ENCODE measurements at regions not wholly inside any gene's neighbourhood (a gene's known extent, or its start where the extent isn't known, plus 50 kb on each side); places are given as distances from the start of the nearest gene placed in this dataset.

DNA sequence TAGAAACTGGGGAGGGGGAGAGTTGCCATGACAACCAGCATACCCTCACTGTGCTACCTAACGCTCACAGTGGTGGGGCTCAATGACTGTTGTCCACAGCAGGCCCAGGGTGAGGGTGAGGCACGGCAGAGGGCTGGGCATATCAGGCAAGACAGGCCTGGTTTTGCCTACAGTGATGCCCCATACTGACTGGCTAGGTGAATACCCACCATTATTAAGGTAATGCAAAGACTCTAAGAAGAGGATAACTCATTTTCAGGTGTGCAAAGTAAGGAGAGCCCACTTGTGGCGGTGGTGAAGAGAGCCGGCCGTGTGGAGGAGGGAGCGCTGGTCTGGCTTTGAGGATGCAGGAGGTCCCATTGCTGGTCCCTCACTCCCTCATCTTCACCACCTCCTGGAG is 422.3 kb downstream of the FUT8 start:
- no peaks in the 10 kb centered on the region for H3K36me3 ChIP-seq (ENCODE audit: insufficient read depth, low read length)
- no peak for TF ChIP-seq EZH2 (IDR thresholded peaks at IDR 0.05; ENCODE audit: borderline replicate concordance, low read depth, low read length, severe bottlenecking)
- TF ChIP-seq, protein P1, sequence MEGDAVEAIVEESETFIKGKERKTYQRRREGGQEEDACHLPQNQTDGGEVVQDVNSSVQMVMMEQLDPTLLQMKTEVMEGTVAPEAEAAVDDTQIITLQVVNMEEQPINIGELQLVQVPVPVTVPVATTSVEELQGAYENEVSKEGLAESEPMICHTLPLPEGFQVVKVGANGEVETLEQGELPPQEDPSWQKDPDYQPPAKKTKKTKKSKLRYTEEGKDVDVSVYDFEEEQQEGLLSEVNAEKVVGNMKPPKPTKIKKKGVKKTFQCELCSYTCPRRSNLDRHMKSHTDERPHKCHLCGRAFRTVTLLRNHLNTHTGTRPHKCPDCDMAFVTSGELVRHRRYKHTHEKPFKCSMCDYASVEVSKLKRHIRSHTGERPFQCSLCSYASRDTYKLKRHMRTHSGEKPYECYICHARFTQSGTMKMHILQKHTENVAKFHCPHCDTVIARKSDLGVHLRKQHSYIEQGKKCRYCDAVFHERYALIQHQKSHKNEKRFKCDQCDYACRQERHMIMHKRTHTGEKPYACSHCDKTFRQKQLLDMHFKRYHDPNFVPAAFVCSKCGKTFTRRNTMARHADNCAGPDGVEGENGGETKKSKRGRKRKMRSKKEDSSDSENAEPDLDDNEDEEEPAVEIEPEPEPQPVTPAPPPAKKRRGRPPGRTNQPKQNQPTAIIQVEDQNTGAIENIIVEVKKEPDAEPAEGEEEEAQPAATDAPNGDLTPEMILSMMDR (IDR thresholded peaks at IDR 0.05; ENCODE audit: borderline replicate concordance, extremely low read depth, low read length, poor library complexity, severe bottlenecking): no peak
- no peaks in the 10 kb centered on the region for H3K9me3 ChIP-seq (ENCODE audit: insufficient read depth, low read length, severe bottlenecking)
- H3K4me3 ChIP-seq (ENCODE audit: low read depth in 1 of 2, low read length in 2 of 2): no peak overlapping the region
- ATAC-seq (ENCODE audit: insufficient read depth, low read depth) (no peak), DNase-seq (no peak)
- no peak overlapping the region for H3K4me2 ChIP-seq (ENCODE audit: insufficient read depth, low read length)
- H3K4me1 ChIP-seq (ENCODE audit: insufficient read depth, low read length): peaks cover 38% of the 10 kb centered on the region
- H4K20me1 ChIP-seq (ENCODE audit: insufficient read depth, low read length): no peaks in the 10 kb centered on the region
- no peak overlapping the region for H3K27ac ChIP-seq (ENCODE audit: low read length)
- H3K9ac ChIP-seq (ENCODE audit: low read depth, low read length): no peak overlapping the region
- no peaks in the 10 kb centered on the region for H3K79me2 ChIP-seq (ENCODE audit: insufficient read depth, low read length)
- no peak overlapping the region for H2AFZ ChIP-seq (ENCODE audit: low read depth, low read length)
- H3K27me3 ChIP-seq (ENCODE audit: insufficient read depth, low read length, poor library complexity): no peaks in the 10 kb centered on the region

DNA sequence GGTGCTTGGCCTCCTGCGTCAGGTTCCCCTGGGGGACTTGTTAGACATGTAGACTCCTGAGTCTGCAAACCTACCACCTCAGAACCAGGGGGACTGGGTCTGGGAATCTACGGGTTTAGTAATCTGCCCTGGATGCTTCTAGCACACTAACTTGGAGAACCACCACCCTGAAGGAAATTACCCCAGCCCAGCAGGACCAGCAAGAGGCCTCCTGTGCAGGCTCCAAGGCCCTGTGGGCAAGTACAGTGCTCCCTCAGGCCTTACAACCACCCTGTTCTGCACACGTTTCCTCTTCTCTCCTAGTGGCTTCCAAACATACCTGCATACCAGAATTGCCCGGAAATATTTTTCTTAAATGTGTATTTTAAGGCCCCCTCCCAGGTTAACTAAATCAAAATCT is 423.0 kb downstream of the FUT8 start:
- no peak for TF ChIP-seq EZH2 (IDR thresholded peaks at IDR 0.05; ENCODE audit: borderline replicate concordance, low read depth, low read length, severe bottlenecking)
- TF ChIP-seq, protein P1 (IDR thresholded peaks at IDR 0.05; ENCODE audit: borderline replicate concordance, extremely low read depth, low read length, poor library complexity, severe bottlenecking): no peak
- H3K27ac ChIP-seq (ENCODE audit: low read length): no peak overlapping the region; the same call in 1 of the 2 replicates

GRCh38 chr14:65838565-65838964 is 426.0 kb downstream of the FUT8 start:
- Histone ChIP-seq H3K9me3 (ENCODE audit: insufficient read depth, low read length, severe bottlenecking) (no peaks in the 10 kb centered on the region), H3K4me3 (ENCODE audit: low read depth in 1 of 2, low read length in 2 of 2) (no peak overlapping the region), H3K27ac (ENCODE audit: low read length) (peak overlapping the region; percentile 17; the same call in 1 of the 2 replicates), H2AFZ (ENCODE audit: low read depth, low read length) (no peak overlapping the region), H3K4me2 (ENCODE audit: insufficient read depth, low read length) (no peak overlapping the region), H3K27me3 (ENCODE audit: insufficient read depth, low read length, poor library complexity) (no peaks in the 10 kb centered on the region), H3K36me3 (ENCODE audit: insufficient read depth, low read length) (no peaks in the 10 kb centered on the region), H3K4me1 (ENCODE audit: insufficient read depth, low read length) (peaks cover 45% of the 10 kb centered on the region), H3K9ac (ENCODE audit: low read depth, low read length) (no peak overlapping the region), H3K79me2 (ENCODE audit: insufficient read depth, low read length) (no peaks in the 10 kb centered on the region), H4K20me1 (ENCODE audit: insufficient read depth, low read length) (no peaks in the 10 kb centered on the region)
- DNase-seq (no peak), ATAC-seq (ENCODE audit: insufficient read depth, low read depth) (no peak)
- TF ChIP-seq, protein P1 (IDR thresholded peaks at IDR 0.05; ENCODE audit: borderline replicate concordance, extremely low read depth, low read length, poor library complexity, severe bottlenecking): no peak
- TF ChIP-seq EZH2 (IDR thresholded peaks at IDR 0.05; ENCODE audit: borderline replicate concordance, low read depth, low read length, severe bottlenecking): no peak

More for the DNA sequence above, 423.0 kb downstream of the FUT8 start:
- Histone ChIP-seq H2AFZ (ENCODE audit: low read depth, low read length) (peak overlapping the region; percentile 26; the same call in 1 of the 2 replicates), H3K27me3 (ENCODE audit: insufficient read depth, low read length, poor library complexity) (no peaks in the 10 kb centered on the region), H3K36me3 (ENCODE audit: insufficient read depth, low read length) (no peaks in the 10 kb centered on the region), H3K9me3 (ENCODE audit: insufficient read depth, low read length, severe bottlenecking) (no peaks in the 10 kb centered on the region), H3K4me3 (ENCODE audit: low read depth in 1 of 2, low read length in 2 of 2) (no peak overlapping the region), H3K79me2 (ENCODE audit: insufficient read depth, low read length) (no peaks in the 10 kb centered on the region), H3K4me2 (ENCODE audit: insufficient read depth, low read length) (no peak overlapping the region), H3K9ac (ENCODE audit: low read depth, low read length) (no peak overlapping the region), H4K20me1 (ENCODE audit: insufficient read depth, low read length) (no peaks in the 10 kb centered on the region), H3K4me1 (ENCODE audit: insufficient read depth, low read length) (peaks cover 45% of the 10 kb centered on the region)
- no peak for DNase-seq
- ATAC-seq (ENCODE audit: insufficient read depth, low read depth): no peak
